ENCODE measurements at regions not wholly inside any gene's neighbourhood (a gene's known extent, or its start where the extent isn't known, plus 50 kb on each side); places are given as distances from the start of the nearest gene placed in this dataset.

DNA sequence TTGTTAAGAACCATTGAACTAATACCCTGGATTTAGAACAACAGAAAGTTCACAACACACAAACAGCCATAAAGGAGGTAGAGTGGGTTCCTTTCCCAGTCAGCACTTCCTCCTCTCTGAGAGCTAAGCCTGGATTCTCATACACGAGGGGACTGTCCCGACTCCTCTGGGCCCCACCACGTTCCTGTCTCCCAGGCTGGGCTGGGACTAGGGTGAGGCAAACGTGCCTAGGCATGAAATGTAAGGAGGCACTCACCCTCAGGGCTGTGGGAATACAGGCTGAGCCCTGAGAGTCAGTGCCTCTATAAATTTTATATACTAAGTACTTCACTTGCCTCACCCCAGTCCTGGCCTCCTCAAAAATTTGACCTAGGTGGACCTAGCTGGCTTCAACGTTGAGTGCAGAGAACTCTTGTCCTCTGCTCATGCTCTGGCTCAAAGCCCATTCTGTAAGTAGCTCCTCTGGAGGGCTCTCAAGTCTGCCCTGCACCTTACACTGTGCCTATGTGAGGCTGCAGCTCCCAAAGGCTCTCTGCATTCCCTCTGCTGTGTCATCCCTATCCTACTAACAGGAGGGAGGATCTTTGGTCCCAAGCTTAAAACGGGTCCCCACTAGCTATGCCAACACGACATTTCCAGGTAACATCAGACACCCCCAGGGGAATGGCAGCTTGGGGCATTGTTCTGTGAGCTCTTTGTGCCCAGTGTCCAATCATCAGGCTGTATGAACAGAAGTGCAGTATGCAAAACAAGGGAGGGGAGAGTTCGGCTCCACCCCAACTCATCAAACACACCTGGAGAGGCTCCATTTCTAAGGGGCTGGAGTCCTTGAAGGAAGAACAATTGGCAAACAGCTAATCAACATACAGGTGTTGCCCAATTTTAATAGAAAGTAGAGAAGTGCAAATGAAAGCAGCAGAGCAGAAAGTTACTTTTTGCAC is 233.2 kb downstream of the RPLP1 start:
- no peak for TF ChIP-seq CTCF (IDR thresholded peaks at IDR 0.05; ENCODE audit: low read depth, low read length)
- H3K27me3 ChIP-seq (ENCODE audit: control insufficient read depth, insufficient read depth, low read length), result peaks cover 13% of the 10 kb centered on the region
- DNase-seq (ENCODE audit: low read depth, low spot score), result no peak
- H3K4me3 ChIP-seq (ENCODE audit: low read depth, low read length), result no peak overlapping the region
- H3K9me3 ChIP-seq (ENCODE audit: control insufficient read depth, insufficient read depth, low read length), result peaks cover 20% of the 10 kb centered on the region
- ChIA-PET POLR2A (no interaction called here), CTCF (no interaction called here)
- H3K27ac ChIP-seq (ENCODE audit: low read depth, low read length), result no peak overlapping the region

GRCh38 chr15:69686626-69687025 is 234.0 kb downstream of the RPLP1 start:
- POLR2A ChIA-PET, result no interaction called here
- TF ChIP-seq CTCF (IDR thresholded peaks at IDR 0.05; ENCODE audit: low read depth, low read length), result no peak
- CTCF ChIA-PET, result no interaction called here

DNA sequence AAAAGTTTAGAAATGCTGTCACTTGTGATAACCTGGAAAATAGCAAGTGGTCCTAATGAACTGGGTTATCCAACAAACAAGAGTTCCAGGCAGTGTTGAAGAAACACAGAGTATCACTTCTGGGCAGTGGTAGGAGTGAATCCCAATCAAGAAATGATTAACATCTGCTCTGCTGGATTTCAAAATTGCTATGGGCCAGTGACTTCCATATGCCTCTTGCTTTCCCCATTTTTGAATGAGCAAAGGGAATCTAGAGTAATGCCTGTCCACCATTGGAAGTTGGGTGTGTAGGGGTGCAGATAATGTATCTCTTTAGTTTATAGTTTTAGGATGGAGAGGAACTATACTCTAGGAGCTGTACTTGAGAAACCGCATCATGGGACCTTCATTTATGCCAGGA is 236.5 kb downstream of the RPLP1 start:
- CTCF ChIA-PET, result no interaction called here
- POLR2A ChIA-PET, result no interaction called here
- no peak for TF ChIP-seq CTCF (IDR thresholded peaks at IDR 0.05; ENCODE audit: low read depth, low read length)
- no peak overlapping the region for H3K4me3 ChIP-seq (ENCODE audit: low read depth, low read length)
- H3K9me3 ChIP-seq (ENCODE audit: control insufficient read depth, insufficient read depth, low read length), result peaks cover 20% of the 10 kb centered on the region
- DNase-seq (ENCODE audit: low read depth, low spot score), result no peak
- peaks cover 28% of the 10 kb centered on the region for H3K27me3 ChIP-seq (ENCODE audit: control insufficient read depth, insufficient read depth, low read length)
- H3K27ac ChIP-seq (ENCODE audit: low read depth, low read length), result no peak overlapping the region

More at GRCh38 chr15:69686626-69687025, 234.0 kb downstream of the RPLP1 start:
- H3K9me3 ChIP-seq (ENCODE audit: control insufficient read depth, insufficient read depth, low read length), result peaks cover 20% of the 10 kb centered on the region
- no peak overlapping the region for H3K4me3 ChIP-seq (ENCODE audit: low read depth, low read length)
- peaks cover 13% of the 10 kb centered on the region for H3K27me3 ChIP-seq (ENCODE audit: control insufficient read depth, insufficient read depth, low read length)
- no peak overlapping the region for H3K27ac ChIP-seq (ENCODE audit: low read depth, low read length)
- no peak for DNase-seq (ENCODE audit: low read depth, low spot score)

- DNase-seq (ENCODE audit: low read depth, low spot score), result no peak
- ChIA-PET CTCF (no interaction called here), POLR2A (no interaction called here)
- H3K27ac ChIP-seq (ENCODE audit: low read depth, low read length), result no peak overlapping the region
- no peak for TF ChIP-seq CTCF (IDR thresholded peaks at IDR 0.05; ENCODE audit: low read depth, low read length)
- no peak overlapping the region for H3K4me3 ChIP-seq (ENCODE audit: low read depth, low read length)
- peaks cover 35% of the 10 kb centered on the region for H3K27me3 ChIP-seq (ENCODE audit: control insufficient read depth, insufficient read depth, low read length)
- H3K9me3 ChIP-seq (ENCODE audit: control insufficient read depth, insufficient read depth, low read length), result peaks cover 20% of the 10 kb centered on the region
These were observed 238.8 kb downstream of the RPLP1 start for GRCh38 chr15:69691307-69692015.

DNA sequence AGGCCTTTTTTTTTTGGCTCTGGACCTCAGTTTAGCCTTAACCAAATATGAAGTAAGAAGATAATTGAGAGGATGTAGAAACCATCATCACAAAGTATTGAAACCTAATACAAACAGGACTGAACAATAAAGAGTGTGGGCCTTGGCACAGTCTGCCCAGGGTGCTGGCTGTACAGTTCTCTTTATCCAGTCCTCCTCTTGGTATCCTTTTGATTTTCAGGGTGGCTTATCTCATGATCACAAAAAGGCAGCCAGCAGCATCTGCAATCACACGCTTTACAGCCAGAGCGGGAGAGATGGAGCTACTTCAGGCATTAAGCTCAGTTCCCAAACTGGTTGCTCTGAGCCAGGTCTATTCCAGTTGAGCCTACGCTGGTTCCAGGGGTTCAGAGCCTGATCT is 239.7 kb downstream of the RPLP1 start:
- peaks cover 20% of the 10 kb centered on the region for H3K9me3 ChIP-seq (ENCODE audit: control insufficient read depth, insufficient read depth, low read length)
- H3K27ac ChIP-seq (ENCODE audit: low read depth, low read length), result no peak overlapping the region
- no peak overlapping the region for H3K4me3 ChIP-seq (ENCODE audit: low read depth, low read length)
- TF ChIP-seq CTCF (IDR thresholded peaks at IDR 0.05; ENCODE audit: low read depth, low read length), result no peak
- ChIA-PET CTCF (no interaction called here), POLR2A (no interaction called here)
- DNase-seq (ENCODE audit: low read depth, low spot score), result no peak
- peaks cover 35% of the 10 kb centered on the region for H3K27me3 ChIP-seq (ENCODE audit: control insufficient read depth, insufficient read depth, low read length)

All from AG04450 (cell line).